BLaER1 treated with 17β-estradiol and CSF1 and Interleukin-3, amounts not matched to agents 10 nM and 100 nM (cell line): ENCODE measurements at regions not wholly inside any gene's neighbourhood (a gene's known extent, or its start where the extent isn't known, plus 50 kb on each side); places are given as distances from the start of the nearest gene placed in this dataset.

Experiments
- H3K27ac ChIP-seq, 11 experiments: shearing (Covaris generic); formaldehyde crosslinking; 2 replicates each; pipeline ENCODE4 v1.8.1; 2022
- H3K27me3 ChIP-seq, 11 experiments: shearing (Covaris generic); formaldehyde crosslinking; 2 replicates each; pipeline ENCODE4 v1.8.1; 2022
- H3K36me3 ChIP-seq, 11 experiments: shearing (Covaris generic); formaldehyde crosslinking; 2 replicates each; pipeline ENCODE4 v1.8.1; 2022
- H3K4me1 ChIP-seq, 10 experiments: shearing (Covaris generic); formaldehyde crosslinking; 2 replicates each; pipeline ENCODE4 v1.8.1; 2022
- H3K4me2 ChIP-seq, 11 experiments: shearing (Covaris generic); formaldehyde crosslinking; 2 replicates each; pipeline ENCODE4 v1.8.1; 2022
- H3K4me3 ChIP-seq, 10 experiments: shearing (Covaris generic); formaldehyde crosslinking; 2 replicates each; pipeline ENCODE4 v1.8.1; 2022
- H3K9ac ChIP-seq, 11 experiments: shearing (Covaris generic); formaldehyde crosslinking; 2 replicates each; pipeline ENCODE4 v1.8.1; 2022
- H3K9me3 ChIP-seq, 11 experiments: shearing (Covaris generic); formaldehyde crosslinking; replicated peaks in 1 of 11; 2 replicates each; pipeline ENCODE4 v1.8.1; 2022
- H4K20me1 ChIP-seq, 11 experiments: shearing (Covaris generic); formaldehyde crosslinking; 2 replicates each; pipeline ENCODE4 v1.8.1; 2022
- Cebpa-rat ChIP-seq, 11 experiments: shearing (Covaris generic); IDR thresholded peaks; 2 replicates each; pipeline ENCODE4 v1.8.1; 2022

DNA sequence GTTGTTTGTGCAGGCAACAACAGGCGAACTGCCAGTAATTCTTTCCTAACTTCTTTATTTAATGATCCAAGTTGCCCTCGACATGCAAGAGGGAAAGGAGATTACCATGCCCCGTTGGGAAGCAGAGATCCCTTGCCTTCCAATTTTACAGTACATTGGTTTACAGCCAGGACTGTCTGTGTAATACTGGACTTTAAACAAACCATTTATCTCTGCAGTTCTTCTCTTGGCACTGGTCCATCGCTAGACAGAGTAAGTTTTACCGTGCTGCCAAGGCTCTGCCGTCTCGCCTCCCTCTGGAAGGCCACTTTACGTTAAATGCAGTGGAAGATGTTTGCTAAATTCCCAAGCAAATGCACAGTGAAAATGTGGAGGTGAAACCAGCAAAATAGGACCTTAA lies 660.3 kb upstream of the PRKX start:
- H3K27ac ChIP-seq = no peak overlapping the region
- H3K9me3 ChIP-seq = peaks cover 0 to 6% (median 5%) of the 10 kb centered on the region in 11 experiments; a peak in 9 of 22 replicates
- no peak overlapping the region for H3K9ac ChIP-seq
- no peak for TF ChIP-seq Cebpa-rat (IDR thresholded peaks at IDR 0.05)
- H3K4me2 ChIP-seq = no peak overlapping the region
- H3K4me1 ChIP-seq = no peaks in the 10 kb centered on the region
- no peak overlapping the region for H3K4me3 ChIP-seq
- H3K36me3 ChIP-seq = no peaks in the 10 kb centered on the region
- H3K27me3 ChIP-seq = no peaks in the 10 kb centered on the region
- H4K20me1 ChIP-seq = no peaks in the 10 kb centered on the region

DNA sequence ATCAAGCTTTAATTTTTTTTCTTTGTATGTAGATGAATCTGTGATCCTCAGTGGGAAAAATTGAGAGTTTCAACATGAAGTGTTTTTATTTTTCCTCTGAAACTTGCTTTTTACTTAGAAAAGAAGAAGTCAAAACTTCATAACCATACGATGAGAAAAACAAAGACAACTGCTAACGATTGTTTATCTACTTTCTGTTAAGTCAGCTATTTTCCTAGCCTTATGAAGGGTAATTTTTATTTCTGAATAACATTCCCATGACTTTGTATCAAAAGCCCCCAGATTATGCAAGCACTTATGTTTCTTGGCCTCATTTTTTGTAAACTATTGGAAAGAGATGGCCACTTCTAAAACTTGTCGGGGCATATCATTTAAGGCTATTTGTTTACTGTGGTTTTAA lies 645.1 kb upstream of the PRKX start:
- H3K4me1 ChIP-seq = no peaks in the 10 kb centered on the region
- no peak overlapping the region for H3K27ac ChIP-seq
- H3K4me2 ChIP-seq = no peak overlapping the region
- no peak overlapping the region for H3K4me3 ChIP-seq
- H3K9me3 ChIP-seq = no peaks in the 10 kb centered on the region
- H3K9ac ChIP-seq = no peak overlapping the region
- no peak for TF ChIP-seq Cebpa-rat (IDR thresholded peaks at IDR 0.05)
- H4K20me1 ChIP-seq = no peaks in the 10 kb centered on the region
- no peaks in the 10 kb centered on the region for H3K36me3 ChIP-seq
- no peaks in the 10 kb centered on the region for H3K27me3 ChIP-seq

DNA sequence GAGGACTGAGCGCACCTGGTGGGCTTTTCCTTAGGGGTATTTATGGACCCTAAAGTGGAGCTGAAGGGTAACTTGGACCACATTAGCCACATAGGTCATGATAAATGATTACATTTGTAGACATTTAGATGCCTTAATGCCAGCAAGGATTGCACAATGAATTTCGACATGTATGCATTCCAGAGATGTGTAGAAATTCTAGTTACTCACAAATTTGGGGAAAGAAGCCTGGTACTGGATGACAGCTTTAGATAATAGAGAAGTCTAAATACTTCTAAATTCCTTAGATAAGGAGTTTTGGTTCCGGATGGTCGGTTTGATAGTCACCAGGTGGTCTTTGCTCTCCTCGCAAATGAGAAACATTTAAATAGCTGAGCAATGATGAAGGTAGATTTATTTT lies 609.5 kb upstream of the PRKX start:
- Histone ChIP-seq H3K36me3 (no peaks in the 10 kb centered on the region), H3K27ac (no peak overlapping the region), H3K9ac (no peak overlapping the region), H3K4me3 (no peak overlapping the region), H3K4me2 (no peak overlapping the region), H3K4me1 (no peaks in the 10 kb centered on the region), H3K9me3 (no peaks in the 10 kb centered on the region), H4K20me1 (no peaks in the 10 kb centered on the region), H3K27me3 (no peaks in the 10 kb centered on the region)
- 0 out of 22 replicates have a peak, but pooled peaks of 1 of the 11 experiments have one; percentile 20 for TF ChIP-seq Cebpa-rat (IDR thresholded peaks at IDR 0.05)

DNA sequence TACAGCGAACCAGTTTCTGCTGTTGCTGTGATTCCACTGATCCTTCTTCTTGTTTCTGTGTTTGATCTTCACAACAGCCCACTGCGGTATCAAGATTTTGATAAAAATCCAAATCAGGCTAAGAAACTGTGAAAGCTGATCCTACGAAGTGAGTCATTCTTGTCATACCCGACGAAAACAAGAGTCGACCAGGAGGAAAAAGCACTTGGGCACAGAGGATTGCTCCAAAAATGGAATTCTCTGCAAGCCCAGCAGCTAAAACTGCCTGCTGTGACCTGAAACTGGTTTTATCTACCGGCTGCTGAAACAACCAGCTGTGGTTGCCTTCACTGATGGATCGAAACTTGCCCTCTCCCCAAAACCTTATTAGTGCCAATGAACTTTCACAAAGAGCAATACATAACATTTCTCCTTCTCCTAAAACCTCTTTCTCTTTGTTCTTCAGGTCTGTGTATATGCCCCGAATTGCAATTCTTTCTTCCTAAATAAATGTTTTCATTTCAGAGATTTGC lies 607.0 kb upstream of the PRKX start:
- Histone ChIP-seq H3K27me3 (no peaks in the 10 kb centered on the region), H3K27ac (no peak overlapping the region), H3K36me3 (no peaks in the 10 kb centered on the region), H3K4me2 (no peak overlapping the region), H3K9me3 (no peaks in the 10 kb centered on the region), H3K4me1 (no peaks in the 10 kb centered on the region), H3K4me3 (no peak overlapping the region), H3K9ac (no peak overlapping the region), H4K20me1 (no peaks in the 10 kb centered on the region)
- no peak for TF ChIP-seq Cebpa-rat (IDR thresholded peaks at IDR 0.05)

DNA sequence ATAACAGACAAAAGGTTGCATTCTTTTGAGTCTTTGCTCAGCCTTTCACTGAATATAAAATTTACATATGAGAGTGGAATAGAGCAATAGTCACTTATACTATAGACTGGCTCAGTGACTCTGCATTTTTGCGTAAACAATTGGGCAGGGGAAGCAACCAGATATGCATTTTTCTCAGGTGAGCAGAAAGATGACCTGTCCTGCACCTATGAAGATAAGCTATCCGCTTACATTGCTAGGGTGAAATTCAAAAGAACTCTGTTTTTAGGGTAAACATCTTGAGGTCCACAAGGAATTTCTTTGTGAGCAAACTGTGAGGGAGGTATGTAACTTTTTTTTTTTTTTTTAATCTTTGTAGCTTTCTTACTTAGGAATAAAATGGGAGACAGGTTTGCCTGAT lies 602.4 kb upstream of the PRKX start:
- Histone ChIP-seq H3K36me3 (no peaks in the 10 kb centered on the region), H3K4me3 (no peak overlapping the region), H3K9ac (no peak overlapping the region), H3K9me3 (no peaks in the 10 kb centered on the region; a peak in 1 of 22 replicates), H3K27ac (no peak overlapping the region), H4K20me1 (no peaks in the 10 kb centered on the region), H3K4me2 (no peak overlapping the region), H3K4me1 (no peaks in the 10 kb centered on the region), H3K27me3 (no peaks in the 10 kb centered on the region)
- no peak for TF ChIP-seq Cebpa-rat (IDR thresholded peaks at IDR 0.05)

DNA sequence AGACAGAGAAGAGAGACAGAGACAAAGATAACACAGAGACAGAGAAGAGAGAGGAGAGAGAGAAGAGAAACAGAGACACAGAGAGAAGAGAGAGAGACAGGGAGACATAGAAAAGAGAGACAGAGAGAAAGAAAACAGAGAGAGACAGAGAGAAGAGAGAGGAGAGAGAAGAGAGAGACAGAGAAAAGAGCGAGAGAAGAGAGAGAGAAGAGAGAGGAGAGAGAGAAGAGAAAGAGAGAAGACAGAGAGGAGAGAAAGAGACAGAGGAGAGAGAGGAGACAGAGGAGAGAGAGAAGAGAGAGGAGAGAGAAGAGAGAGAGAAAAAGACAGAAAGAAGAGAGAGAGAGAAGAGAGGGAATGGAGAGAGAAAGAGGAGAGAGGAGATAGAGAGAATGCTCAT lies 601.1 kb upstream of the PRKX start:
- H3K9ac ChIP-seq = no peak overlapping the region
- no peak overlapping the region for H3K27ac ChIP-seq
- H3K4me3 ChIP-seq = no peak overlapping the region
- no peaks in the 10 kb centered on the region; a peak in 1 of 22 replicates for H3K9me3 ChIP-seq
- H3K27me3 ChIP-seq = no peaks in the 10 kb centered on the region
- no peak overlapping the region for H3K4me2 ChIP-seq
- H4K20me1 ChIP-seq = no peaks in the 10 kb centered on the region
- no peaks in the 10 kb centered on the region for H3K4me1 ChIP-seq
- H3K36me3 ChIP-seq = no peaks in the 10 kb centered on the region
- TF ChIP-seq Cebpa-rat (IDR thresholded peaks at IDR 0.05) = no peak

DNA sequence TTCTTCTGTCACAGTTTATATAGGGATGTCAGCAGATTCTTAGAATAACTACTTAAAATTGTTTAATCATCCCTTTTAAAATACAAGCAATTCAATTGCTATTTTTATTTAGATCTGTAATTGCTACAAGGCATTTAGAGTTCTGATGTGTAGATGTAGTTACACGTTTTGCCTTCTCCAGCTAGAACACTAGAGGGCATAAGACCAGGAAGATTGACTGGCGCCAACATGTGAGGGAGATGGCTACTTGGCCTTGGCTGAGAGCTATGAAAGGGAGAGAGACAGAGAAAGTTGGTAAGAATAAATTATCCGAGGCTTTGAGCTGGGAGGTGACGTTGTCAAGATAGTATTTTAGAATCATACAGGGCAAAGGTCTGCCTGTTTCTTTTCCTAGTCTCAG lies 563.7 kb upstream of the PRKX start:
- H3K4me3 ChIP-seq = no peak overlapping the region
- H3K36me3 ChIP-seq = no peaks in the 10 kb centered on the region
- H3K4me2 ChIP-seq = no peak overlapping the region
- H3K27me3 ChIP-seq = no peaks in the 10 kb centered on the region
- peaks cover 3 to 17% (median 4%) of the 10 kb centered on the region in 11 experiments; a peak in 17 of 22 replicates for H3K9me3 ChIP-seq
- no peak for TF ChIP-seq Cebpa-rat (IDR thresholded peaks at IDR 0.05)
- H3K9ac ChIP-seq = no peak overlapping the region
- H3K27ac ChIP-seq = no peak overlapping the region
- H3K4me1 ChIP-seq = no peaks in the 10 kb centered on the region
- H4K20me1 ChIP-seq = no peaks in the 10 kb centered on the region

DNA sequence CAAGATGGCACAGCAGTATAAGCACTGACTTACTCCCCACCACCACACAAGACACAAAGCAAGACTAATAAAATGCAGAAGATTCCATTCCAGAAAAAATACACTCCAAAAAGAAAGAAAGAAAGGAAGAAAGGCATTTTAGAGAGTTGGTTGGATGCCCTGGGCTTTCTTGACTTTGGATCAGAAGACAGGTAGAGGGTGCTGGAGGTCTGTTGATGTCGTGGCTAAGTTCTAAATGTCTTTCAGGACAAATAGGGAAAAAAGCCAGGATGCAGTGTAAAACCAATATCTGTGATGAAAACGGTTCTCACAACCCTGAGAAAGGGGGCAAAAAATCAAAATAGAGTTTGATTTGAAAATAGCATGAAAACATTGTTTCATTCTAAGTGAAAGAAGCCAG lies 555.2 kb upstream of the PRKX start:
- H3K36me3 ChIP-seq = no peaks in the 10 kb centered on the region
- H3K9me3 ChIP-seq = no peaks in the 10 kb centered on the region

DNA sequence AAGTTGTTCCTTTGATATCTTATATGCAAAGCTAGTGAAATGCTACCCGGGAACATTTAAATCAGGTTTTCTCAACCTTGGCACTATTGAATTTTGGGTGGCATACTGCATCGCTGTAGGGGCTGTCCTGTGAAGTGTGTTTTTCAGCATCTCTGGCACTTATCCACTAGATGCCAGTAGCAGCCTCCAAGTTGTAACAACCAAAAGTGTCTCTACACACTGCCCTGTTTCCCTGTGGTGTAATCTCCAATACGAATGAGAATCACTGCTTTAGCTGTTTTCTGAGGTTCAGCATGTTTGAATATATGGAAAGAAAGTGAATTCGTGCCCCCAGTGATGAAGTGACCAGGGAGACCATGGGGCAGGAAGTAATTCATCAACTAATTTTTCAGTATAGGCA lies 551.6 kb upstream of the PRKX start:
- Histone ChIP-seq H3K4me1 (no peaks in the 10 kb centered on the region), H3K9me3 (0 out of 22 replicates have a peak, but pooled peaks cover 0 to 4% (median 0%) of the 10 kb centered on the region in 11 experiments), H4K20me1 (no peaks in the 10 kb centered on the region), H3K4me3 (no peak overlapping the region), H3K4me2 (no peak overlapping the region), H3K27ac (no peak overlapping the region), H3K9ac (no peak overlapping the region), H3K36me3 (no peaks in the 10 kb centered on the region), H3K27me3 (no peaks in the 10 kb centered on the region)
- no peak for TF ChIP-seq Cebpa-rat (IDR thresholded peaks at IDR 0.05)

More for the DNA sequence above, 555.2 kb upstream of the PRKX start:
- no peaks in the 10 kb centered on the region for H4K20me1 ChIP-seq
- TF ChIP-seq Cebpa-rat (IDR thresholded peaks at IDR 0.05) = no peak
- no peak overlapping the region for H3K4me2 ChIP-seq
- no peak overlapping the region for H3K4me3 ChIP-seq
- no peaks in the 10 kb centered on the region for H3K4me1 ChIP-seq
- H3K9ac ChIP-seq = no peak overlapping the region
- H3K27ac ChIP-seq = no peak overlapping the region
- no peaks in the 10 kb centered on the region for H3K27me3 ChIP-seq

DNA sequence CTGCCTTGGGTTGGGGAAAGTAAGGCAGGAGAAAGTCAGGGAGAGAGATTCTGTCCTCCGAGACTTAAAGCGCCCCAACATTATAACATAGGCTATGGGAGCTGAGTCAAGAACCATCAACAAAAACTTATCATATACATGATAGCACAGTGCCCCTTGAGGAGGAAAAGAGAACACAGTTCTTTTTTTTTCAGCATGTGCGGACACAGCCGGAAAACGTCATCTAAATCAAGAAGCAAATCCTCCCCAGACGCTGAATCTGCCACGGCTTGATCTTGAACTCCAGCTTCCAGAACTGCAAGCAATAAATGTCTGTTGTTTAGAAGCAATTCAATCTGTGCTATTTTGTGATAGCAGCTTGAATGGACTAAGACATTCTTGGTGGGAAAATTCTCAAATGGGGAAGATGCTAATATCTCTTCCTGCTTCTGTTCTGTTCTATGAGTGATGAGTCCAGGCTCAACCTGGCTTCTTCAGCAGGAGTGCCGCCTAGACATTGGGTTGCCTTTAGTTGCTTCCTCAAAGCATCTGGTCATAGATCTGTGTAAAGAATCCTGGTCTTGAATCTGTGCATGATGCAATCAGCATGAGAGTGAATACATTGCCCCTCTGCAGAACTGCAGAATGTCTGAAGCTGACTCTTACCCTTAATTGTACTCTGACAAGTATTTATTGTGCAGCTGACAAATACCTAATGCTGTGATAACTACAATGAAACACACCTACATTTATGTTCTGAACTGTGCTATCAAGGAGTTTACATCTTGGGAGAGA lies 549.8 kb upstream of the PRKX start:
- no peak overlapping the region for H3K4me2 ChIP-seq
- no peaks in the 10 kb centered on the region for H3K27me3 ChIP-seq
- H3K27ac ChIP-seq = no peak overlapping the region
- 0 out of 22 replicates have a peak, but pooled peaks of 1 of the 11 experiments have one; percentile 14 for TF ChIP-seq Cebpa-rat (IDR thresholded peaks at IDR 0.05)
- no peak overlapping the region for H3K4me3 ChIP-seq
- H3K9ac ChIP-seq = no peak overlapping the region
- no peaks in the 10 kb centered on the region for H4K20me1 ChIP-seq
- H3K36me3 ChIP-seq = no peaks in the 10 kb centered on the region
- H3K4me1 ChIP-seq = no peaks in the 10 kb centered on the region
- H3K9me3 ChIP-seq = peaks cover under 1 to 5% (median 3%) of the 10 kb centered on the region in 11 experiments; a peak in 17 of 22 replicates
